Peyer's patch (tissue), 4 donors: ENCODE measurements at regions not wholly inside any gene's neighbourhood (a gene's known extent, or its start where the extent isn't known, plus 50 kb on each side); places are given as distances from the start of the nearest gene placed in this dataset.

ENCODE experiments used
- CTCF ChIP-seq, 6 experiments: fragments of 450-650 bp in 4 of 6; fragments of 200-600 bp in 2 of 6; sonication (generic) in 1 of 6; IDR thresholded peaks; one replicate each; pipeline ENCODE4 v1.5.1; 2017 to 2019; ENCODE audit warnings: antibody characterized with exemption in 6 of 6, mild to moderate bottlenecking in 3 of 6, moderate library complexity in 1 of 6
- POLR2A ChIP-seq, 2 donors: fragments of 450-650 bp; IDR thresholded peaks; one replicate each; pipeline ENCODE4 v1.5.1; 2017; ENCODE audit warnings: antibody characterized with exemption in 2 of 2, mild to moderate bottlenecking in 2 of 2, moderate library complexity in 2 of 2

- TF ChIP-seq CTCF (IDR thresholded peaks at IDR 0.05) (no peak), POLR2A (IDR thresholded peaks at IDR 0.05) (no peak)
These were observed 432.5 kb upstream of the MEF2C start for GRCh38 chr5:89315286-89316100.
